ENCODE measurements at regions not wholly inside any gene's neighbourhood (a gene's known extent, or its start where the extent isn't known, plus 50 kb on each side); places are given as distances from the start of the nearest gene placed in this dataset.
"Not testable (repeated sequence)": the region's sequence is repeated elsewhere in the genome, so short reads cannot be mapped to it uniquely, and the experiment has no call there.

DNA sequence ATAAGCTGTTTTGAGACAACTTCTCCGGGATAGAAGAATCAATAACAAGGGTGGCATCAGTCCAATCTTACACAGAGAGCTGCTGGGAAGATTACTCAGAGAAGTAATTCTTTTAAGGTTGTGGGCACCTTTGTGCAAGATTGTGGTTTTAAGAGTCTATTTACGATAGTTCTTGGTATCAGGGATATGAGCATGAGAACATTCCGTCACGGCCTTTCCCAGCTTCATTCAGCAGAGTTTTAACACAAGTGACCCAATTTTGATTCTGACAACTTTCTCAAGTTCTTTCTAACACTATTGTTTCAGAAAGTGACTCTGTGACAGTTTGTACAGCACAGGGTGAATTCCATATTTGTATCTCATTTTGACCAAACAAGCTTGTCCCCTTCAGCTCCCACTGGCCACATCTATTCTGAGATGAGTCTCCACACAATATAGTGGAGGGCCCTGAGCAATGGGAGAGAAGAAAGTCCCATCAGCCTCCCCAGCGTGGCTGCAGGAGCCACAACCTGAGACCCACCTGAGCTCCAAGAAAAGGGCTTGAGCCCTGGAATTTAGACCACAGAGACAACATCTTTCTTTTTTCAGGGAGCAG, 869.2 kb downstream of the TMEM121 start:
- no peak for DNase-seq

DNA sequence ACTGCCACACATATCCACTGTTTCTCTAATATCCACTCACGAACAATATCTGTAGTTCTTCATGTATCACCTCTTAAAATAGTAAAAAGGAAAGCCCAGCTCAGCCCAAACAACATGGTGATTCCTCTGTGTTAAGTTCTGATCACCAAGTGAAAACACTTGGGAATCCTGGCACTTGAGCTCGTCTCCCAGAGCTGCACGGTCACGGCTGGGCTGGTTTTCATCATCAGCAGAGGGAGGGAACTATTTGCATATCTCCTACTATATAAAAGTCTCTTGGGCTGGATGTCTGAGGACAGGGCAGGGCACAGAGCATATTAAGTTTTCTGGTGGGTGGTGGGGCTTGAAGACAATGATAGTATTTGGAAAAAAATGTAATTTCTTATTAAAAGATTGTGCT, 870.6 kb downstream of the TMEM121 start:
- no peak for DNase-seq

DNA sequence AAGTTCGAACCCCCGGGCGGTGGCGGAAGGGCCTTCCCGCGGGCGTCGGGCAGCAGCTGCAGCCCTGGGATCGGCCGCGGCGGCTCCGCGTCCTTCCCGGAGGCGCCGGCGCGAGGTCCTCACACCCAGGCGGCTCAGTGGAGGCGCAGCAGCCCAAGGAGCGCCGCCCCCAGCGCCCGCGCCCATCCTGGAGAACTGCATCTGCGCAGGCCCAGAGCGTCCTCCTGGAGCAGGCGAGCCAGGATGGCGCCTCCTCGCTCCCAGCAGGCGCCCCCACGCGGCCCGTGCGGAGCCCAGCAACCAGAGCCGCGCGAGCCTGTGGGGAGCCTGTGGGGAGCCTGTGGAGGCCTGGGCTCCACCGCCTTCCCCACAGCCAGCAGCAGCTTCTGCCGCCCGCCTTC, 872.5 kb downstream of the TMEM121 start:
- peak; percentile 11 for DNase-seq

DNA sequence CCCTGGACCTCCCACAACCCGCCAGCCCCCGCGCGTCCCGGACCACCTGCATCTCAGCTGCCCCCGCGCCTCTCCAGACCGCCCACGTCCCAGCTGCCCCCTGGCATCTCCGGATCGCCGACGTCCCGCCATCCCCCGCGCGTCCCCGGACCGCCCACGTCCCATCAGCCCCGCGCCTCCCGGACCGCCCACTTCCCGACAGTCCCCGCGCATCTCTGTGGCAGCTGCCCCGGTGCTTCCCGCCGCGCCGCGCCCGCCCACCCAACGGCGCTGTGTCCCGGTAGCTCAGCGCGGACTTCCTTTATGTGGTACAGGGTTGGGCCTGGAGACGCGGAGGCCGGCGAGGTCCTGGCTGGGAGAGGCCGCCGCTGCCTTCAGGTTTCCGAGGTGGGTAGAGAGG, 874.9 kb downstream of the TMEM121 start:
- not testable (repeated sequence) for DNase-seq

DNA sequence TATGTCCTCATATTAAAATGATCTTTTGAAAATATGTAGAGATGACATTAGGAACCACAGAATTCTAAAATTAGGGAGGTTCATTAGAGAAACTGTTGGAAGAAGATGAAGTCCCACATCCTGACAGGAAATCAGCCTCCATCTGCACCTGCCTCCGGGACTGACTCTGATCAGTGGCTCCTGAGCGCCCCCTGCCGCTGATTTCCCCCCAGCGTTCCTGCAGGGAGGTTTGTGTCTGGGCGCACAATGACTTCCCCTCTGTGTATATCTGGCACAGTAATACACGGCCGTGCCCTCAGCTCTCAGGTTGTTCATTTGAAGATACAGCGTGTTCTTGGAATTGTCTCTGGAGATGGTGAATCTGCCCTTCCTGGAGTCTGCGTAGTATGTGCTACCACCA, 883.8 kb downstream of the TMEM121 start:
- DNase-seq = not testable (repeated sequence)

DNA sequence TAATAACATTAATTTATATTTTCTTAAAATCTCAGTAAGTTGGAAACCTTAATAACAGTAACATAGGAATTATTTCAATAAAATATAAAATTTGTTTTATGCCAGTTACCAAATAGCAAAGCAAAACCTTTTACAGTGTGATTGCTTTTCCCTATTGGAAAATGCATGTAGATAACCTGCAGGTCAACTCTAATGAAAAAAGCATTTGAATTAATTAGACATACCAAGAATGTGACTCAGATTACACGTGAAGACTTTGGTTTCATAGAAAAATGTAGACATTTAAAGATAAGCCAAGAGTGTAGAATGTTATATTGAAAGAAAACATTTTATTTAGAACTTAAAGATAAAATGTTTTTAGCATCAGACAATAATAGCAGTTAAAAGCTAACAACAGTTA, 888.1 kb downstream of the TMEM121 start:
- DNase-seq = no peak

DNA sequence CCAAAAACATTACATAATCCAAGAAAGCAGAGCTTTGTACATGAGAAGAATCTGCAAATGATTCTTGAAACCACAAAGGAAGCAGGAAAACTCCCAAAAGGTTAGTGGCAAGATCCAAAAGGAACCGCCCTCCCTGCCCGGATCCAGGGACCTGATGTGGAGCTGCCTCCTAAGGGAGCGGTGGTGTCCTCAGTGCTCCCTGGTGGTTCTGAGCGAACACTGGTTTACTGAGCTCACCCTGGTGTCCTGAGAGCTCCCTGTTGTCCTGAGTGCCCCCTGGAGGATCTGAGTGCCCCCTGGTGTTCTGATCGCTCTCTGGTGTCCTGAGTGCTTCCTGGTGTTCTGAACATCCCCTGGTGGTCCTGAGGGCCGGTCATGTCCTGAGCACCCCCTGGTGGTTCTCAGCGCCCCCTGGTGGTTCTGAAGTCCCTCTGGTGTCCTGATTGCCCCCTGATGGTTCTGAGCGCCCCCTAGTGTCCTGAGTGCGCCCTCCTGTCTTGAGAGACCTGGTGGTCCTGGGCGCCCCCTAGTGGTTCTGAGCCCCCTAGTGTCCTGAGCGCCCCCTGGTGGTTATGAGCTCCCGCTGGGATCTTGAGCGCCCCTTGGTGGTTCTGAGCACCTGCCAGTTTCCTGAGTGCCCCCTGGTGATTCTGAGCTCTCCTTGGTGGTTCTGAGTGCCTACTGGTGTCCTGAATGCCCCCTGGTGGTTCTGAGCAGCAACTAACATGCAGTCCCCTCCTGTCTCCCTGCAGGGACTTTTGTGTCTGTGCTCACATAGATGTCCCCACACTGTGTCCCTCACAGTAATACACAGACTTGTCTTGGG, 891.1 kb downstream of the TMEM121 start:
- DNase-seq = no peak

DNA sequence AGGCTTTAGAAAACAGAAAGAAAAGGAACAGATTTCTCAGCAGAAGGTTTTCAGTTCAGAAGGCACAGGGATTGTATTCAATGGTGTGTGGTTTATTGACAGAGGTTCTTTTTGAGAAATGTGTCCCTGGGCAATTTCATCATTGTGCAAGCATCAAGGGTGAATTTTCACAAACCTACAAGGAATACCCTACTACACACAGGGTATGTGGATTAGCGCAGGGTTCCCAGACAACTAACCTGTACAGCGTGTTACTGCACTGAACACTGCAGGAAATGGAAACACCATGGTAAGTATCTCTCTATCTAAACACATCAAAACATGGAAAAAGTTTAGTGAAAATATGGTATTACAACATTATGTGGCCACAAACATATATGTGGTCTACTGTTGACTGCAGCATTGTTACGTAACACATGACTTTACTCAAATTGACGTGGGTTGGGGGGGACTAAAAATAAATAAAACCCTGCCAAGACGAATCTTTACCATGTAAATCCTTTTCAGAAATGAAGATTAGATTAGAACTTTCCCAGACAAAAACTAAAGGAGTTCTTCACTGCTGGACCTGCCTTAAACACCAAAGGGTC, 893.1 kb downstream of the TMEM121 start:
- no peak for DNase-seq

DNA sequence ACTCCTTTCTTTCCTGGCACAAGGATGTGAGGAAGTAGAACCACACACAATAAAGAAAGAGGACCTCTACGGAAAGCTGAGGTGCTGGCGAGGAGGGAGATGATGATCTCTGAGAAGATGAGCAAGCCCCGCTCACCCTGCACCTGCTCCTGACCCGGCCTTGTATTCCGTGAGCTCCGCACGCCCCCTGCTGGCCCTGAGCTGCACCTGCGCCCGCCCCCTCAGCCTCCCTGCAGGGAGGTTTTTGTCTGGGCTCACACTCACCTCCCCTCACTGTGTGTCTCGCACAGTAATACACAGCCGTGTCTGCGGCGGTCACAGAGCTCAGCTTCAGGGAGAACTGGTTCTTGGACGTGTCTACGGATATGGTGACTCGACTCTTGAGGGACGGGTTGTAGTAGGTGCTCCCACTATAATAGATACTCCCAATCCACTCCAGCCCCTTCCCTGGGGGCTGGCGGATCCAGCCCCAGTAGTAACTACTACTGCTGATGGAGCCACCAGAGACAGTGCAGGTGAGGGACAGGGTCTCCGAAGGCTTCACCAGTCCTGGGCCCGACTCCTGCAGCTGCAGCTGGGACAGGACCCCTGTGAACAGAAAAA, 895.1 kb downstream of the TMEM121 start:
- DNase-seq = not testable (repeated sequence)

DNA sequence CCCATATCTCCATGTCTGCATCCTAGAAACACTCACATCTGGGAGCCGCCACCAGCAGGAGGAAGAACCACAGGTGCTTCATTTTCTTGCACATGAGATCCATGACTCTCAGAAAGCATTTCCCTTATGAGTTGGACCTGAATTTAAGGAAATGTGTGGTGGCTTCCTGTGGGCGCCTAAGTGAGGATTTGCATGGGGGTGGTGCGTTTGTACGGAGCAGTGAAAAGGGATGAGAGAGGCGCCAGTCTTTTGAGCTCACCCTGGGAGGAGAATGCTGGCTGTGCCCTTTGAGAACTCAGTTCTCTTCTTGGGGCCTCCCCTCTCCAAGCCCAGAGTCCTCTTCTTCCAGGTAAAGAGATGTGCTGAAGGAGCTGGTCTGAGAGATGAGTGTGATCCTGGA, 895.7 kb downstream of the TMEM121 start:
- DNase-seq = no peak

DNA sequence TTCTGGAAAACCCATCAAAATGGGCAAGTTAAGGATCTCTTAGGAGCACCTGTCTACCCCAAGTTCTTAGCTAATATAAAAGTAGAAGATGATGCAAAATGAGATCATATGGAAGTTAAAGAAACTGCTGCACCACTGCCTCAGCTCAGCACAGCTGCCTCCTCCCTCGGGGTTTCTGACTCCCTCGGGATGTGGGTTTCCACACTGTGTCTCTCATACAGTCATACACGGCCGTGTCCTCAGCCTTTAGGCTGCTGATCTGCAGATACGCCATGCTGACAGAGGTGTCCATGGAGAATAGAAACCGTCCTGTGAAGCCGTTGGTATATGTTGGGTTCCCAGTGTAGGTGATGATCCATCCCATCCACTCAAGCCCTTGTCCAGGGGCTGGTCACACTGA, 898.8 kb downstream of the TMEM121 start:
- not testable (repeated sequence) for DNase-seq

DNA sequence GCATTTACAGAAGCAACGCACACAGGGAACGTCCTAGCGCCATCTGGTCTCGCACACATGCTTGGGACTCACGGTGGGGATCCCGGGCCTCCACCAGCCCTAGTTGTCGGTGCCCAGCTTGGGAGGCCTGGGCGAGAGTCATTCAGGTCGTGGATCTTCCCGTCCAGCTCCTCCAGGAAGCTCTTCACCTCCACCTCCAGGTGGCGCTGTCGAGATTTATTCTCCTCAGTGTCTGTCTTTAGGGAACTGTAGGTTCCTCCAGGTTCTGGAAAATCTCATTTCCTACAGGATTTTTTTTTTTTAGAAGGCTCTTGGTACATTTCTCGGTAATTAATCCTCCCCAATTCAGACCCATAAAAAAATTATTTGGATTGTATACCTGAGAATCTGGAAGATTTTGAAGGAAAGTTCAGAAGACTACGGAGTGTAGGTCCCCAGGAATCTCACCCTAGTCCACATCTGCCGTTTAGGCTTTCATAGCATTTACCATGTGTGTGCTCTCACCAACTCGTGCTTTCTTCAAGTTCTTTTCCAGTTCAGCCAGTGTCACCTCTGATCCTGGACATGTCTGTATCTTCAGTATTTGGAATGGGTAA, 910.0 kb downstream of the TMEM121 start:
- no peak for DNase-seq

DNA sequence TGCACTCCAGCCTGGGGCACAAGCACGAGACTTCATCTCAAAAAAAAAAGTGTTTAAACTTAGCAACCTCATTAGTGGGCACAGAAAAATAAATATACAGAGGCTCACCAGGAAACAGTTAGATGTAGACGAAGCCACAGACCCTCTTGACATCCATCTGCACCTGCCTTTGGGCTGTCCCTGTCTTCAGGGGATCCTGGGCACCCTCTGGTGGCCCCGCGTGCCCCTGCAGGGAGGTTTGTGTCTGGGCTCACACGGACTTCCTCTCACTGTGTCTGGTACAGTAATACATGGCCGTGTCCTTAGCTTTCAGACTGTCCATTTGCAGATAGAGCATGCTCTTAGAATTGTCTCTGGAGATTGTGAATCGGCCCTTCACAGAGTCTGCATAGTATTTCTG, 916.5 kb downstream of the TMEM121 start:
- DNase-seq = no peak

DNA sequence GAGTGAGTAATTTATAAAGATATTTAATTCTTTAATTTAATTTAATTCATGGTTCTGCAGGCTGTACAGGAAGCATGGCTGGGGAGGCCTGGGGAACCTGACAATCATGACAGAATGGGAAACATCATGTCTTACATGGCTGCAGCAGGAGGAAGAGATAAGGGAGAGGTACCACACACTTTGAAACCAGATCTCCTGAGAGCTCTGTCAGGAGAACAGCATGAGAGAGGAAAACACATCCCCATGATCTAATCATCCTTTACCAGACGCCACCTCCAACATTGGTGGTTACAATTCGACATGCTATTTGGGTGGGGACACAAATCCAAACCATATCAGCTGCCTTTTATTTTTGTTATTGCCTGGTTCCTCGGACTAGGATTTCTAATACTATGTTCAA, 928.6 kb downstream of the TMEM121 start:
- no peak for DNase-seq

DNA sequence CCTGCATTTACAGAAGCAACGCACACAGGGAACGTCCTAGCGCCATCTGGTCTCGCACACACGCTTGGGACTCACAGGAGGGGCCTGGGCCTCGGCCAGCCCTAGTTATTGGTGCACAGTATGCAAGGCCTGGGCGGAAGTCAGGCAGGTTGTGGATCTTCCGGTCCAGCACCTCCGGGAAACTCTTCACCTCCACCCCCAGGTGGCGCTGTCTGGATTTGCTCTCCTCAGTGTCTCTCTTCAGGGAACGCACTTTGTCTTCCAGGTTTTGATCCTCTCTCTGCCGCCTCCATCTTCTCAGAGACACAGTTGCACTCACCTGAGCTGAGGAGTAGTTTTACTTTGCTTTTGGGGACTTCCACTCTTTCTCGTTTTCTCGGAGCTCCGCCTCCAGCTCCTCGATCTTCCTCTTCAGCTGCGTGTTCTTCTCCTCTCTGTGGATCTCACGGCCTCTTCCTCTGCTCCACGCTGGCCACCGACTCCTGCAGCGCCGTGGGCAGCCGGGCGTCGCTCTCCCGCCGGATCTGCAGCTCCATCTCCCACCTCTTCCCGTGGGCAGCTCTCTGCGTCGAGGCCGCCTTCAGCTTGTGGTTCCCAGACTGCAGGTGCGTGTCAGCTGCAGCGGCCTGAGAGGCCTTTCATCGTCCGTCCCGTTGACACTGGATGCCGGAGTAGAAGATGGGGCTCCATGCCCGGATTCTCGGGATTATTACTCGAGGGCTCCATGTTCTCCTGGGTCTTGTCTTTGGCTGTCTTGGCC, 933.8 kb downstream of the TMEM121 start:
- DNase-seq = no peak

DNA sequence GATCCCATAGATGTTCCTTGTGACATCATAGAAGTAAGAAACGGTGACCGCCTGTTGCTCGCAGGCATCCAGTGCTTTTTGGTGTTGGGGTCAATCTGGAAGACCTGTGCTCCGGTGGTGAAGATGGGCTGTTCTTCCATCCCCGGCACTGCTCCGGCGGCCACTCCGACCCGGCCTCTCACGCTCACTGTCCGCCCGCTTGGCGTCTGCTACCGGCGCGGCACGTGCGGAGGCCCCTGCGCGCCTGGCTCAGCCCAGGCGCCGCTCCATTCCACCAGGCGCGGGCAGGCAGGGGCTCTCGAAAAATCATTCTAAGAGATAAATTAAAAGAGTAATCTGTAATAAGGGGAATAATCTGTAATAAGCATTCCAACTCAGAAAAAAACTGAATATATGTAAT, 934.5 kb downstream of the TMEM121 start:
- no peak for DNase-seq

DNA sequence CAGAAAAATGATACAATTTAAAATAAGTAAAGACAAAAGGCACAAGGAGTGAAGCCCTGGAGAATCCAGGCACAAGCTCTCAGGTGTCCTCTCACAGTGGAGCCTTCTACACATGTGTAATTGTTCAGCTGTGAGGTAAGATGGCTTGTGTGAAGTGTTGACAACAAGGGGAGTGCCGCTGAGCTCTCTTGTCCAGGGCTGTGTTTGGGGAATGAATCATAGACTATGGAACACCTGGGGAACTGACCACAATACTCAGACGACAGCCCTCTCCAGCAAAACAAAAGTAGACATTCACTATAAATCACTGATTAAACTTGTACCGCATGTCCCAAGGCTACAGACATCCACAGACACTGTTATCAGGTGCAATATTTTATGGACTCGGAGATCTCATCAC, 940.1 kb downstream of the TMEM121 start:
- DNase-seq = not testable (repeated sequence)

DNA sequence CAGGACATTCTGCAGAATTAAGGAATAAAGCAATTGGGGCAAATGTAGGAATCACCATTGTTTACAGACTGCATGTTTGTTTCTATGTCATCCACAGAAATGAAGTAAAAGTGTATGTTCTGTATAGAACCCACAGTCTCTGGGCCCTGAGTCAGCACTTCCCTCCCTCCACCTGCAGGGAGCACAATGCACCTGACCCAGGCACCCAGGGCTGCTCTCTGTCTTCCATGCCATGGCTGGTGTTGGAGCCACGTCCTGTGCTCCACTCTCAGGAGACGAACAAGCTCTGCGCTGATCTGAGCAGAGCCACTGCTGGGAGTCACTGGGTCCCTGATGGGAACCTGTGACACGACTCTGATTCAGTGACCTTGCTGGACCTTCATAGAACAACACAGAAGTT, 942.5 kb downstream of the TMEM121 start:
- DNase-seq = not testable (repeated sequence)

DNA sequence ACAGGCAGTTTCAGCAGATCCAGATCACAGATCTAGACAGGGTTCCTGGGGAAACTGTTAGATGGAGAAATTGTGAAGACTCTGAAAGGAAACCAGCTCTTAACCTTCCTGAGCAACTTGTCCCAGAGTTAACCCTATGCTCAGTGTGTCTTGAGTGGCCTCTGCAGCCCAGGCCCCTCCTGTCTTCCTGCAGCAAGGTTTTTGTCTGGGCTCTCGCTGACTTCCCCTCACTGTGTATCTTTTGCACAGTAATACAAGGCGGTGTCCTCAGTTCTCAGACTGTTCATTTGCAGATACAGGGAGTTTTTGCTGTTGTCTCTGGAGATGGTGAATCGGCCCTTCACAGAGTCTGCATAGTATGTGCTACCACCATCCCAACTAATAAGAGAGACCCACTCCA, 943.6 kb downstream of the TMEM121 start:
- not testable (repeated sequence) for DNase-seq

DNA sequence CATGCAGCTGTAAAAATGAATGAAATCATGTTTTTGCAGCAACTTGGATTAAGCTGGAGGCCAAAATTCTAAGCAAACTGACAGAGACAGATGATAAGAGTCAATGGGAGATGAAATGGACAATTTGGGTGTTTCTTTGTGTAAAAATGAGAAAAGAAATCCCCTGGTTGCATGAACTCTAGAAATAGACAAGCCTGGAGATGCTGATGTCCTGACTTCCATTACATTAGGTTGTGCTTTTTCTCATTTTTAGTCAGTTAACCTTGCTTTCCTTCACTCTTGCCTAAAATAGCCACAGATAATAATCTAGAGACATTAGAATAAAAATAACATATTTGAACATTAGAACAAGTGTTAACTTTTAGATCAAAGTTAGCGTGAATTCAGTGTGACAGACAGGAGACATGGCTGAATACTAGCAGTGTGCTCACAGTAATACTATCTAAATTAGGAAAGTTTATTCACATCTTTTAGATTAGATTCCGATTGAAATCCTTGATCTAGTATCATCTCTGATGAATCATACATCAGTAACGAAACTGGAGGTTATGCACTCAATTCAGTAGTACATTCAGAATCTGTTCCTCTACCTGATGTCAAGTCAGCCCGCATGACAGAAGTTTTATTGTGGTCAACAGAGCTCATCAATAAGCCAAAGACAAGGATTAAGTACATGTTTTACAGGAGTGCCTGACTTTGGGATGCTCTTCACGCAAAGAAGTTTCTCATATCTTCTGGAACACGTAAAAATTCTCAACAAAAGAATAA, 948.1 kb downstream of the TMEM121 start:
- DNase-seq = not testable (repeated sequence)

DNA sequence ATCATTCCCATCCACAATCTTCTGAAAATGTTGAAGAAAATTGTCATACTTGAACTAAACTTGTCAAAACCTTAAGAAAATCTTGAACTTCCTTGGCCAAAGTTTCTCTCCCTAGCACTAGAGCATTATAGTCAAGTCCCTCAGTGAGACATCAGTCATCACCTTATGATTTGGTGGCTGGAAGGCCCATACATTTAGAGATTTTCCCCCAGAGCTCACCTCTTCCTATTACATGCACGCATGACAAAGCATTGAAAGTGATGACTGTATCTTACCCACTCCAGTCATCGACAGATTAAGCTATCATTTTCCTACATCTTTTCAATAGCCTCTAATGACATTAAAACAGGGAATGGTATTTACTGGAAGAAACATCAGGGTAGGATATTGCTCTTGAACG, 948.8 kb downstream of the TMEM121 start:
- DNase-seq = not testable (repeated sequence)

DNA sequence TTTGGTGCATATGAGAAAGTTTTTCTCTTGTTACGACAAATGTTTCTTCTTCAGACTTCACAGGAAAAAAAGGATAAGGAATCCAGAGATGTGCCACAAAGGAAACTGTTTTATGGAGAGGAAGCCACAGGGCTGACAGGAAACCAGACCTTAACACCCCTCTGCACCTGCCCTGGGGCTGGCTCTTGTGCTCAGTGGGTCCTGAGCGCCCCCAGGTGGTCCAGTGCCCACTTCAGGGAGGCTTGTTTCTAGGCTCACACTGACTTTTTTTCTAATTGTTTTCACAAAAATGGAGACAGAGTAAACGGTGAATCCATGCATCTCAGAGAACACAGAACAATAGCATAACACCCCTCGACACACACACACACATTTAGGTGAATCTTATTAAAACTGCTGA, 951.2 kb downstream of the TMEM121 start:
- not testable (repeated sequence) for DNase-seq
